Endodermal cell (in vitro differentiated cells): ENCODE measurements at regions not wholly inside any gene's neighbourhood (a gene's known extent, or its start where the extent isn't known, plus 50 kb on each side); places are given as distances from the start of the nearest gene placed in this dataset.
"Not testable (repeated sequence)": the region's sequence is repeated elsewhere in the genome, so short reads cannot be mapped to it uniquely, and the experiment has no call there.

Experiments used
- DNase-seq: peaks from one replicate; pipeline ENCODE4 v3.0.0-alpha.2; 2017
- H3K27ac ChIP-seq: 2 replicates; pipeline ENCODE4 v1.5.1; 2013; ENCODE audit warnings: mild to moderate bottlenecking, low read depth, low read length, moderate library complexity
- H3K27me3 ChIP-seq: 2 replicates; pipeline ENCODE4 v1.6.1; 2013; ENCODE audit warnings: mild to moderate bottlenecking, low read length, moderate library complexity; ENCODE audit not compliant: insufficient read depth, control insufficient read depth, poor library complexity, severe bottlenecking
- H3K36me3 ChIP-seq: 2 replicates; pipeline ENCODE4 v1.7.0; 2013; ENCODE audit warnings: mild to moderate bottlenecking, low read length, moderate library complexity; ENCODE audit not compliant: control insufficient read depth, insufficient read depth
- H3K4me1 ChIP-seq: one replicate; pipeline ENCODE4 v1.7.0; 2013; ENCODE audit warnings: low read length; ENCODE audit not compliant: control insufficient read depth, insufficient read depth
- H3K4me3 ChIP-seq: 2 replicates; pipeline ENCODE4 v1.5.1; 2013; ENCODE audit warnings: mild to moderate bottlenecking, low read length, moderate library complexity
- H3K9ac ChIP-seq: 2 replicates; pipeline ENCODE4 v1.6.1; 2013; ENCODE audit warnings: mild to moderate bottlenecking, low read length, moderate library complexity; ENCODE audit not compliant: poor library complexity, severe bottlenecking; ENCODE audit errors: extremely low read depth
- H3K9me3 ChIP-seq: 2 replicates; pipeline ENCODE4 v1.6.1; 2013; ENCODE audit warnings: mild to moderate bottlenecking, low read length, moderate library complexity; ENCODE audit not compliant: control insufficient read depth
- H3K27ac Mint-ChIP-seq: 2 replicates; pipeline ENCODE4 v1.8.0; 2020; ENCODE audit warnings: mixed read lengths
- H3K27me3 Mint-ChIP-seq: 2 replicates; pipeline ENCODE4 v1.8.0; 2021; ENCODE audit warnings: mild to moderate bottlenecking, mixed read lengths; ENCODE audit not compliant: insufficient read depth
- H3K36me3 Mint-ChIP-seq: 2 replicates; pipeline ENCODE4 v1.8.0; 2020; ENCODE audit warnings: low read depth, mixed read lengths
- H3K4me1 Mint-ChIP-seq: 2 replicates; pipeline ENCODE4 v1.8.0; 2020; ENCODE audit warnings: mixed read lengths
- H3K4me3 Mint-ChIP-seq: 2 replicates; pipeline ENCODE4 v1.8.0; 2020; ENCODE audit warnings: mild to moderate bottlenecking, moderate library complexity, mixed read lengths
- H3K9me3 Mint-ChIP-seq: 2 replicates; pipeline ENCODE4 v1.8.0; 2020; ENCODE audit warnings: mild to moderate bottlenecking, mixed read lengths
- WGBS, 2 experiments: methylation state at CpG; one replicate each; pipeline versions ENCODE4 v1.1.5 to v1.1.7; 2013; ENCODE audit warnings: missing lambda C conversion rate in 2 of 2, mixed read lengths in 1 of 2; ENCODE audit not compliant: insufficient coverage in 1 of 2, insufficient read length in 1 of 2; 5-methylcytosine and 5-hydroxymethylcytosine counted together
- TF ChIP-seq, protein P1 (sequence below): fragments of 200-600 bp; sonication (generic); conservative IDR thresholded peaks from 2 replicates; pipeline ENCODE4 v1.5.0; 2021; ENCODE audit warnings: antibody characterized with exemption, mild to moderate bottlenecking

DNA sequence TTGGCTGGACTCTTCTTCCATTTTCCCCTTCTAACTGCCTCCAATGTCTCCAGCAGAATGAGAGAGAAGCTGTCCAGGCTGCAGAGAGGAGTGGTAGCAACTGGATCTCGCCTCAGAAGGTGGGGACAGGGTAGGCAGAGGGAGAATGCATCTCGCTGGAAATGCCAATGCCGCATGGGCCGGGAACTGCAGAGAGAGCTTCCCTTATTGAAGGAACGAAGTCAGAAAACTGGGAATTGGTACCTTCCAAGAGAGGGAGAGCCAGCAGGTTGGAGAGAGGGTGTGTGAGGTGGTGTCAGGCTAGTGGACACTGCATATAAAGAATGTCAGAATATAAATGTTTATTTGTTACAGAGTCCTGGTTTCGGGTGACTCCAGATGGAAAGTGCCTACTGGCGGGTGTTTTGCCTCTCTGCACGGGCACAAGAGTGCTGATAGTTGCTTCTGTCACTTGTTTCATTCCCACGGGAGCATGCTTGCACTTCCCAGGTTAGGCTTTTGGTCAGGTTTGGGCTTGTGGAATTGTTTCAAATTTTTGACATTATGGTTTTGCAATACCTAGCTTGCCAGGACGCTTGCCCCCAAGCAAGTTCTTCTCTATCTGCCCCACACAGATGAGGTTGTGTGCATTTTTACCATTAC lies 156.8 kb upstream of the STS start:
- H3K27me3 Mint-ChIP-seq: no peaks in the 10 kb centered on the region
- Histone ChIP-seq H3K27ac (no peak overlapping the region), H3K27me3 (no peaks in the 10 kb centered on the region), H3K36me3 (no peaks in the 10 kb centered on the region), H3K4me1 (peaks cover 4% of the 10 kb centered on the region), H3K9me3 (peaks cover 18% of the 10 kb centered on the region), H3K9ac (no peak overlapping the region), H3K4me3 (no peak overlapping the region)
- WGBS, 2 experiments: 89 to 100% methylated on average over 2 to 10 of the region's 10 CpGs
- H3K27ac Mint-ChIP-seq: no peak overlapping the region
- H3K9me3 Mint-ChIP-seq: peaks cover 23% of the 10 kb centered on the region
- peaks cover 10% of the 10 kb centered on the region for H3K36me3 Mint-ChIP-seq
- peaks cover 53% of the 10 kb centered on the region for H3K4me1 Mint-ChIP-seq
- no peak overlapping the region for H3K4me3 Mint-ChIP-seq
- DNase-seq: no peak
- TF ChIP-seq, protein P1, sequence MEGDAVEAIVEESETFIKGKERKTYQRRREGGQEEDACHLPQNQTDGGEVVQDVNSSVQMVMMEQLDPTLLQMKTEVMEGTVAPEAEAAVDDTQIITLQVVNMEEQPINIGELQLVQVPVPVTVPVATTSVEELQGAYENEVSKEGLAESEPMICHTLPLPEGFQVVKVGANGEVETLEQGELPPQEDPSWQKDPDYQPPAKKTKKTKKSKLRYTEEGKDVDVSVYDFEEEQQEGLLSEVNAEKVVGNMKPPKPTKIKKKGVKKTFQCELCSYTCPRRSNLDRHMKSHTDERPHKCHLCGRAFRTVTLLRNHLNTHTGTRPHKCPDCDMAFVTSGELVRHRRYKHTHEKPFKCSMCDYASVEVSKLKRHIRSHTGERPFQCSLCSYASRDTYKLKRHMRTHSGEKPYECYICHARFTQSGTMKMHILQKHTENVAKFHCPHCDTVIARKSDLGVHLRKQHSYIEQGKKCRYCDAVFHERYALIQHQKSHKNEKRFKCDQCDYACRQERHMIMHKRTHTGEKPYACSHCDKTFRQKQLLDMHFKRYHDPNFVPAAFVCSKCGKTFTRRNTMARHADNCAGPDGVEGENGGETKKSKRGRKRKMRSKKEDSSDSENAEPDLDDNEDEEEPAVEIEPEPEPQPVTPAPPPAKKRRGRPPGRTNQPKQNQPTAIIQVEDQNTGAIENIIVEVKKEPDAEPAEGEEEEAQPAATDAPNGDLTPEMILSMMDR: no peak

DNA sequence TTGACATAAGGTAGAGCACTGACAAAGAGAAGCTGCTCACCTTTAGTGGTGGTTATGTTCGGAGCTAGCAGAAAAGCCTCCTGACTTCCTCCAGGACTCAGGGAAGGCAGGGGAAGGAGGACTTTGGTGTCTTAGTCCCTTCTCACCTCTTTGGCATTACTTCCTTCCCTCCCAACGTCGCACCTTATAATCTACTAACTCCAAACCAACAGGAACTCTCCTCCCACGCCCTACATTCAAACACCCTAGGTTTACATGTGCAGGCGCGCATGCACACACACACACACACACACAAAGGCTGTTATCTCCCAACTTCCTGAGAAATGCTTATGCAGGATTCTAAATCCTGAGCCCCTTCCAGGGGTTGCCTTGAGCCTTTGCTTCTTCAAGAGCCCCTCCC lies 157.7 kb upstream of the STS start:
- DNase-seq: no peak
- no peaks in the 10 kb centered on the region for H3K27me3 Mint-ChIP-seq
- H3K9me3 ChIP-seq: peaks cover 13% of the 10 kb centered on the region
- no peak overlapping the region for H3K9ac ChIP-seq
- H3K4me3 Mint-ChIP-seq: no peak overlapping the region
- no peaks in the 10 kb centered on the region for H3K36me3 ChIP-seq
- H3K36me3 Mint-ChIP-seq: peaks cover 6% of the 10 kb centered on the region
- H3K27me3 ChIP-seq: no peaks in the 10 kb centered on the region
- H3K9me3 Mint-ChIP-seq: peaks cover 16% of the 10 kb centered on the region
- WGBS, 2 experiments: 90% methylated on average over 6 of the region's 6 CpGs; no CpG with 5 or more reads in 1 of the 2 experiments
- TF ChIP-seq, protein P1: no peak
- H3K4me1 Mint-ChIP-seq: peaks cover 59% of the 10 kb centered on the region
- H3K27ac Mint-ChIP-seq: no peak overlapping the region
- H3K27ac ChIP-seq: no peak overlapping the region
- H3K4me1 ChIP-seq: peaks cover 4% of the 10 kb centered on the region
- no peak overlapping the region for H3K4me3 ChIP-seq

DNA sequence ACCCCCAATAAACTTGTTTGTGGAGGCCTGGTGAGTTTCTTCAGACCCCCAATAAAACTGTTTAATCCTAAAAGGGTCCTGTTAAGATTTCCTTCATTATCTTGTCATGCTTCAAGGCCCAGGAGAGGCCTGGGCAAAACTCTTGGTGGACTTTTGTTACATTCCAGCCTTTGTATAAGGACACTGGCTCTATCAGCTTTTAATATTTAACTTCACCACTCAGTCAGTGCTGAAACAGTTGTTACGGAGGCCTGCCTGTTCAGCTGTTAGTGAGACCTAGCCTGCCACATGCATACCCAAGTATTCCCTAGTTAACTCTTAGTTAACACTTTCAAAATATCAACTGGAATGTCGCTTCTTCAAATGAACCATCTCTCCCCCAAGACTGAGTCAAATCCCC lies 158.8 kb upstream of the STS start:
- peak overlapping the region; percentile 11 for H3K4me3 Mint-ChIP-seq
- peak overlapping the region; percentile 80 for H3K27ac Mint-ChIP-seq
- 46% methylated on average over 2 of the region's 2 CpGs; no CpG with 5 or more reads in 1 of the 2 experiments for WGBS, 2 experiments
- H3K9me3 ChIP-seq, H3K27me3 ChIP-seq, H3K9me3 Mint-ChIP-seq, H3K27me3 Mint-ChIP-seq, H3K4me3 ChIP-seq, H3K36me3 ChIP-seq, H3K4me1 ChIP-seq, DNase-seq, H3K36me3 Mint-ChIP-seq, H3K27ac ChIP-seq, H3K9ac ChIP-seq: not testable (repeated sequence)
- H3K4me1 Mint-ChIP-seq: peaks cover 59% of the 10 kb centered on the region

DNA sequence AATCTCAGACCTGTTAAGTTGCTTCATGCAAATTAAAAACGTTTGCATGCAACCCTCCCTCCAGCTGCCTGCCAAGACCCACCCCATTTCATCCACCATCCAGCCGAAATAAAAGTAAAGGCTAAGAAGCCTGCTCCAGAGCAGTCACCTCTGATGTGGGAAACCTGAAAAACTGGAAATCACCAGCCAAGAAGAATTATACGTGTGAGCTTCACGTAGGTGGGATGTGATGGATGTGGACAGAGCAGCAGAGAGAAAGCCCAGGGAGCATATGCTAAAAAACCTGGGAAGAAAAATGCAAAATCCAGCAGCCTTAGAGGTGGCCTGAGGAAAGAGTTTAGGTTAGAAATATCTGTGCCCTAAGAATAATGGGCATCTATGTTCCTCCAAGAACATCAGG lies 160.6 kb upstream of the STS start:
- Mint-ChIP-seq H3K9me3 (no peaks in the 10 kb centered on the region), H3K27ac (no peak overlapping the region), H3K4me1 (peaks cover 59% of the 10 kb centered on the region), H3K36me3 (no peaks in the 10 kb centered on the region), H3K4me3 (no peak overlapping the region), H3K27me3 (no peaks in the 10 kb centered on the region)
- H3K27ac ChIP-seq: no peak overlapping the region
- no peaks in the 10 kb centered on the region for H3K9me3 ChIP-seq
- DNase-seq: no peak
- no peaks in the 10 kb centered on the region for H3K27me3 ChIP-seq
- TF ChIP-seq, protein P1: no peak
- no peak overlapping the region for H3K9ac ChIP-seq
- 64 to 90% methylated on average over 2 to 4 of the region's 4 CpGs for WGBS, 2 experiments
- H3K4me1 ChIP-seq: peaks cover 4% of the 10 kb centered on the region
- no peak overlapping the region for H3K4me3 ChIP-seq
- H3K36me3 ChIP-seq: no peaks in the 10 kb centered on the region
